ENCODE measurements at regions not wholly inside any gene's neighbourhood (a gene's known extent, or its start where the extent isn't known, plus 50 kb on each side); places are given as distances from the start of the nearest gene placed in this dataset.
A peak's percentile ranks its signal among the peaks of the same experiment; 100 is the strongest.
"Not testable (repeated sequence)": the region's sequence is repeated elsewhere in the genome, so short reads cannot be mapped to it uniquely, and the experiment has no call there.

DNA sequence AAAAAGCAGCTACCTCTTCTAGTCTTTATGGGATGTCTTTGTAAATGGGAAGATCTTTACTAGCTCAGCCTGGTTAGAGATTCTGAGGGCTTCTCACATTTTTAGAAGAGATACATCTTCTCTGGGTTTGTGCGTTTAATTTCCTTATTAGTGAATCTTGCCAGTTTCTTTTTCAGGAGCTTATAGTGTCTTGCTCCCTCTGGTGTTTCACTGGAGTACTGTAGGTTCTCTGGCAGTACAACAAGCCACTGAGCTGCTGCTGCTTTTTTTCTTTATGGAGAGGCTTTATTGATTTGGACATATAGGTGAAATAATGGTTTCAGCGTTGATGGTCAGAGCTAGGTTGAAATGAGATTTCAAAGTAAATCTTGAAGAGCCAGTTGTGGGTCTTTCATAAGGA is 82.9 kb downstream of the LAS1L start:
- peak; percentile 54 for TF ChIP-seq CTCF (IDR thresholded peaks at IDR 0.05; ENCODE audit: unreplicated experiment)
- Mint-ChIP-seq H3K9me3 (peaks cover 46% of the 10 kb centered on the region), H3K4me3 (no peak overlapping the region), H3K27me3 (ENCODE audit: low read depth) (no peaks in the 10 kb centered on the region), H3K36me3 (peaks cover 4% of the 10 kb centered on the region), H3K27ac (no peak overlapping the region), H3K4me1 (no peaks in the 10 kb centered on the region)
- DNase-seq (ENCODE audit: low spot score in 2 of 2, unreplicated experiment in 2 of 2): no peak

- no peak overlapping the region for H3K4me3 Mint-ChIP-seq
- H3K36me3 Mint-ChIP-seq: no peaks in the 10 kb centered on the region
- TF ChIP-seq CTCF (IDR thresholded peaks at IDR 0.05; ENCODE audit: unreplicated experiment): no peak
- no peaks in the 10 kb centered on the region for H3K27me3 Mint-ChIP-seq (ENCODE audit: low read depth)
- H3K27ac Mint-ChIP-seq: no peak overlapping the region
- H3K9me3 Mint-ChIP-seq: peaks cover 43% of the 10 kb centered on the region
- no peaks in the 10 kb centered on the region for H3K4me1 Mint-ChIP-seq
- DNase-seq (ENCODE audit: low spot score in 2 of 2, unreplicated experiment in 2 of 2): no peak
Measured at GRCh38 chrX:65420154-65420553, 114.4 kb downstream of the LAS1L start.

DNA sequence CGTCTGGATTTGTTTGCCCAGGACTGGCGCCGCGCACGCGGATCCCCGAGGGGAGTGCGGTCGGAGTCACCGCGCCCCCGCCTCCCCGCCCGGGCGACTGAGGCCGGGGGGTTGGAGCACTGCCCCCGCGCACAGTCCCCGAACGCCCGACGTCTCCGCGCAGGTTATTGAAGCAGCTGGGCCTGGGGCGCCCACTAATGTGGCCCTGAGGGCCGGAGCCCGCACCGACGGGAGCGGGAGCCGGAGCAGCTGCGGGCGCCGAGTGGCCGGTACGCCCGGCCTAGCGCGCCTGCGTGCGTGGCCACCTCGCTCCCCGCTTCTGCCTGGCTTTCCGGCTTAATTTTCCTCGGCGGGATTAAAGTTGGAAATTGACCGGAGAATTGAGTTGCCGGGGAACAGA is 126.9 kb downstream of the LAS1L start:
- not testable (repeated sequence) for H3K36me3 Mint-ChIP-seq; H3K27ac Mint-ChIP-seq; DNase-seq (ENCODE audit: low spot score in 2 of 2, unreplicated experiment in 2 of 2); H3K4me3 Mint-ChIP-seq; H3K4me1 Mint-ChIP-seq
- H3K27me3 Mint-ChIP-seq (ENCODE audit: low read depth): peaks cover 20% of the 10 kb centered on the region
- H3K9me3 Mint-ChIP-seq: peaks cover 52% of the 10 kb centered on the region

DNA sequence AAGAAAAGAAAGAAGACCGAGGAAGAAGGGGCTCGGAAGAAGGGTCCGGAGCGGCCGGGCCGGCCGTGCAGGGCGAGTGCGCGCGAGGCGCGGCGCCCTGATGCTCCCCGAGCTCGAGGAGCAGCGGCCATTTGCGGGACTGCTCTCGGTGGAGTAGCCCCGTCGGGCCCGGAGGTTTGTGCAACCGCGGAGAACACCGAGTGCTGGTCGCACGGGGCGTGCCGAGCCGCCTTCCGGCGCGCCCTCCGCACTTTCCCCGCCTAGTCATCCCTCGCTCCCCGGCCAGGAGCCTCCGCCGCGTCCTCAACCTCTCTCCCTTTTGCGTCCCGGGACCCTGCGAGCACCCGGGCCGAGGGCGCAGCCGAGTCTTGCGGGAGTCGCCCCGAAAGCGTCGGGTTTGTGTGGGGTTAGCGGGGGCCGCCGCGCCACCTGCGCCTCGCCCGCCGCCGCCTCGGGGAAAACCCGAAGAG is 127.4 kb downstream of the LAS1L start:
- Mint-ChIP-seq H3K9me3 (peaks cover 54% of the 10 kb centered on the region), H3K27me3 (ENCODE audit: low read depth) (peaks cover 20% of the 10 kb centered on the region), H3K36me3 (peaks cover 6% of the 10 kb centered on the region), H3K4me3 (no peak overlapping the region), H3K27ac (no peak overlapping the region), H3K4me1 (no peaks in the 10 kb centered on the region)
- no peak for TF ChIP-seq CTCF (IDR thresholded peaks at IDR 0.05; ENCODE audit: unreplicated experiment)
- no peak for DNase-seq (ENCODE audit: low spot score in 2 of 2, unreplicated experiment in 2 of 2)

GRCh38 chrX:65406532-65406931 is 128.1 kb downstream of the LAS1L start:
- no peak for TF ChIP-seq CTCF (IDR thresholded peaks at IDR 0.05; ENCODE audit: unreplicated experiment)
- peaks cover 6% of the 10 kb centered on the region for H3K36me3 Mint-ChIP-seq
- peaks cover 50% of the 10 kb centered on the region for H3K9me3 Mint-ChIP-seq
- peaks cover 20% of the 10 kb centered on the region for H3K27me3 Mint-ChIP-seq (ENCODE audit: low read depth)
- no peak overlapping the region for H3K4me3 Mint-ChIP-seq
- H3K4me1 Mint-ChIP-seq: no peaks in the 10 kb centered on the region
- no peak overlapping the region for H3K27ac Mint-ChIP-seq
- no peak for DNase-seq (ENCODE audit: low spot score in 2 of 2, unreplicated experiment in 2 of 2)

- Mint-ChIP-seq H3K27me3 (ENCODE audit: low read depth) (no peaks in the 10 kb centered on the region), H3K36me3 (peaks cover 6% of the 10 kb centered on the region), H3K4me3 (no peak overlapping the region), H3K9me3 (peaks cover 65% of the 10 kb centered on the region), H3K4me1 (no peaks in the 10 kb centered on the region), H3K27ac (no peak overlapping the region)
- TF ChIP-seq CTCF (IDR thresholded peaks at IDR 0.05; ENCODE audit: unreplicated experiment): no peak
- DNase-seq (ENCODE audit: low spot score in 2 of 2, unreplicated experiment in 2 of 2): no peak
Measured at GRCh38 chrX:65392284-65392683, 142.3 kb downstream of the LAS1L start.

GRCh38 chrX:65389120-65389519 is 145.5 kb downstream of the LAS1L start:
- Mint-ChIP-seq H3K9me3 (peaks cover 63% of the 10 kb centered on the region), H3K36me3 (peaks cover 13% of the 10 kb centered on the region)
- not testable (repeated sequence) for H3K27ac Mint-ChIP-seq; DNase-seq (ENCODE audit: low spot score in 2 of 2, unreplicated experiment in 2 of 2); H3K4me3 Mint-ChIP-seq; H3K4me1 Mint-ChIP-seq; H3K27me3 Mint-ChIP-seq (ENCODE audit: low read depth)
